ENCODE measurements at regions not wholly inside any gene's neighbourhood (a gene's known extent, or its start where the extent isn't known, plus 50 kb on each side); places are given as distances from the start of the nearest gene placed in this dataset.

- 87 to 89% methylated on average over 3 of the region's 3 CpGs for WGBS, 2 donors
- H3K4me1 ChIP-seq (ENCODE audit: control insufficient read depth in 5 of 5, insufficient read depth in 5 of 5, low read length in 5 of 5) = no peaks in the 10 kb centered on the region
- ATAC-seq (ENCODE audit: insufficient read depth, low FRiP score) (no peak), DNase-seq (no peak)
- TF ChIP-seq CTCF (IDR thresholded peaks at IDR 0.05; ENCODE audit: control extremely low read depth, extremely low read depth) = no peak
- no peak overlapping the region for H3K27ac ChIP-seq (ENCODE audit: low read depth in 1 of 2, low read length in 1 of 2)
- H3K9ac ChIP-seq (ENCODE audit: insufficient read depth in 1 of 2, low read length in 2 of 2) = no peak overlapping the region
- no peaks in the 10 kb centered on the region for H3K27me3 ChIP-seq (ENCODE audit: control insufficient read depth in 3 of 3, insufficient read depth in 3 of 3, low read length in 2 of 3)
- H3K36me3 ChIP-seq (ENCODE audit: control insufficient read depth in 4 of 4, insufficient read depth in 4 of 4, low read length in 4 of 4) = no peaks in the 10 kb centered on the region
- no peak overlapping the region for H3K4me3 ChIP-seq
- H3K9me3 ChIP-seq (ENCODE audit: control insufficient read depth in 4 of 4, insufficient read depth in 3 of 4, low read length in 3 of 4) = no peaks in the 10 kb centered on the region
These were observed 202.9 kb downstream of the TRAM1L1 start for GRCh38 chr4:116882503-116882902.

- DNase-seq = no peak
- WGBS, 2 donors = 26 to 27% methylated on average over 1 of the region's 1 CpG
- no peaks in the 10 kb centered on the region for H3K9me3 ChIP-seq (ENCODE audit: control insufficient read depth in 4 of 4, insufficient read depth in 3 of 4, low read length in 3 of 4)
- no peak for TF ChIP-seq CTCF (IDR thresholded peaks at IDR 0.05; ENCODE audit: control extremely low read depth, extremely low read depth)
- no peaks in the 10 kb centered on the region for H3K4me1 ChIP-seq (ENCODE audit: control insufficient read depth in 5 of 5, insufficient read depth in 5 of 5, low read length in 5 of 5)
- H3K27me3 ChIP-seq (ENCODE audit: control insufficient read depth in 3 of 3, insufficient read depth in 3 of 3, low read length in 2 of 3) = no peaks in the 10 kb centered on the region
- no peaks in the 10 kb centered on the region for H3K36me3 ChIP-seq (ENCODE audit: control insufficient read depth in 4 of 4, insufficient read depth in 4 of 4, low read length in 4 of 4)
- H3K27ac ChIP-seq (ENCODE audit: low read depth in 1 of 2, low read length in 1 of 2) = no peak overlapping the region
- no peak for ATAC-seq (ENCODE audit: insufficient read depth, low FRiP score)
- no peak overlapping the region for H3K9ac ChIP-seq (ENCODE audit: insufficient read depth in 1 of 2, low read length in 2 of 2)
- no peak overlapping the region for H3K4me3 ChIP-seq
These were observed 204.3 kb downstream of the TRAM1L1 start for GRCh38 chr4:116881077-116881476.

- no peak for TF ChIP-seq CTCF (IDR thresholded peaks at IDR 0.05; ENCODE audit: control extremely low read depth, extremely low read depth)
- no peak overlapping the region for H3K9ac ChIP-seq (ENCODE audit: insufficient read depth in 1 of 2, low read length in 2 of 2)
- ATAC-seq (ENCODE audit: insufficient read depth, low FRiP score) = no peak
- no peaks in the 10 kb centered on the region for H3K27me3 ChIP-seq (ENCODE audit: control insufficient read depth in 3 of 3, insufficient read depth in 3 of 3, low read length in 2 of 3)
- H3K36me3 ChIP-seq (ENCODE audit: control insufficient read depth in 4 of 4, insufficient read depth in 4 of 4, low read length in 4 of 4) = no peaks in the 10 kb centered on the region
- no peaks in the 10 kb centered on the region for H3K9me3 ChIP-seq (ENCODE audit: control insufficient read depth in 4 of 4, insufficient read depth in 3 of 4, low read length in 3 of 4)
- DNase-seq = no peak
- H3K4me1 ChIP-seq (ENCODE audit: control insufficient read depth in 5 of 5, insufficient read depth in 5 of 5, low read length in 5 of 5) = no peaks in the 10 kb centered on the region
- no peak overlapping the region for H3K4me3 ChIP-seq
- WGBS, 2 donors = 40 to 41% methylated on average over 1 of the region's 1 CpG
- no peak overlapping the region for H3K27ac ChIP-seq (ENCODE audit: low read depth in 1 of 2, low read length in 1 of 2)
These were observed 204.8 kb downstream of the TRAM1L1 start for GRCh38 chr4:116880625-116881024.

GRCh38 chr4:116878280-116878679 is 207.1 kb downstream of the TRAM1L1 start:
- ATAC-seq (ENCODE audit: insufficient read depth, low FRiP score) = no peak
- no peak overlapping the region for H3K4me3 ChIP-seq
- TF ChIP-seq CTCF (IDR thresholded peaks at IDR 0.05; ENCODE audit: control extremely low read depth, extremely low read depth) = no peak
- H3K36me3 ChIP-seq (ENCODE audit: control insufficient read depth in 4 of 4, insufficient read depth in 4 of 4, low read length in 4 of 4) = no peaks in the 10 kb centered on the region
- H3K27ac ChIP-seq (ENCODE audit: low read depth in 1 of 2, low read length in 1 of 2) = no peak overlapping the region
- H3K4me1 ChIP-seq (ENCODE audit: control insufficient read depth in 5 of 5, insufficient read depth in 5 of 5, low read length in 5 of 5) = no peaks in the 10 kb centered on the region
- no peaks in the 10 kb centered on the region for H3K9me3 ChIP-seq (ENCODE audit: control insufficient read depth in 4 of 4, insufficient read depth in 3 of 4, low read length in 3 of 4)
- H3K27me3 ChIP-seq (ENCODE audit: control insufficient read depth in 3 of 3, insufficient read depth in 3 of 3, low read length in 2 of 3) = no peaks in the 10 kb centered on the region
- DNase-seq = no peak
- no peak overlapping the region for H3K9ac ChIP-seq (ENCODE audit: insufficient read depth in 1 of 2, low read length in 2 of 2)

All from lung (tissue), 11 donors.